GM12875 (cell line): ENCODE measurements at regions not wholly inside any gene's neighbourhood (a gene's known extent, or its start where the extent isn't known, plus 50 kb on each side); places are given as distances from the start of the nearest gene placed in this dataset.
"Not testable (repeated sequence)": the region's sequence is repeated elsewhere in the genome, so short reads cannot be mapped to it uniquely, and the experiment has no call there.

Source experiments
- H3K4me3 ChIP-seq: one replicate; pipeline ENCODE4 v1.5.1; 2011; ENCODE audit warnings: low read depth, low read length, control low read depth
- TF ChIP-seq, protein P1 (sequence below): IDR thresholded peaks from 2 replicates; pipeline ENCODE4 v1.5.1; 2011; ENCODE audit warnings: low read depth, mild to moderate bottlenecking, control low read depth, inconsistent platforms, low read length, moderate library complexity, borderline replicate concordance; ENCODE audit not compliant: insufficient read depth

- TF ChIP-seq, protein P1, sequence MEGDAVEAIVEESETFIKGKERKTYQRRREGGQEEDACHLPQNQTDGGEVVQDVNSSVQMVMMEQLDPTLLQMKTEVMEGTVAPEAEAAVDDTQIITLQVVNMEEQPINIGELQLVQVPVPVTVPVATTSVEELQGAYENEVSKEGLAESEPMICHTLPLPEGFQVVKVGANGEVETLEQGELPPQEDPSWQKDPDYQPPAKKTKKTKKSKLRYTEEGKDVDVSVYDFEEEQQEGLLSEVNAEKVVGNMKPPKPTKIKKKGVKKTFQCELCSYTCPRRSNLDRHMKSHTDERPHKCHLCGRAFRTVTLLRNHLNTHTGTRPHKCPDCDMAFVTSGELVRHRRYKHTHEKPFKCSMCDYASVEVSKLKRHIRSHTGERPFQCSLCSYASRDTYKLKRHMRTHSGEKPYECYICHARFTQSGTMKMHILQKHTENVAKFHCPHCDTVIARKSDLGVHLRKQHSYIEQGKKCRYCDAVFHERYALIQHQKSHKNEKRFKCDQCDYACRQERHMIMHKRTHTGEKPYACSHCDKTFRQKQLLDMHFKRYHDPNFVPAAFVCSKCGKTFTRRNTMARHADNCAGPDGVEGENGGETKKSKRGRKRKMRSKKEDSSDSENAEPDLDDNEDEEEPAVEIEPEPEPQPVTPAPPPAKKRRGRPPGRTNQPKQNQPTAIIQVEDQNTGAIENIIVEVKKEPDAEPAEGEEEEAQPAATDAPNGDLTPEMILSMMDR, result no peak
- no peak overlapping the region for H3K4me3 ChIP-seq
These were observed 84.5 kb downstream of the AASDHPPT start for GRCh38 chr11:106161775-106162634.

- no peak overlapping the region for H3K4me3 ChIP-seq
- TF ChIP-seq, protein P1, result no peak
These were observed 89.6 kb downstream of the AASDHPPT start for GRCh38 chr11:106167085-106167484.

DNA sequence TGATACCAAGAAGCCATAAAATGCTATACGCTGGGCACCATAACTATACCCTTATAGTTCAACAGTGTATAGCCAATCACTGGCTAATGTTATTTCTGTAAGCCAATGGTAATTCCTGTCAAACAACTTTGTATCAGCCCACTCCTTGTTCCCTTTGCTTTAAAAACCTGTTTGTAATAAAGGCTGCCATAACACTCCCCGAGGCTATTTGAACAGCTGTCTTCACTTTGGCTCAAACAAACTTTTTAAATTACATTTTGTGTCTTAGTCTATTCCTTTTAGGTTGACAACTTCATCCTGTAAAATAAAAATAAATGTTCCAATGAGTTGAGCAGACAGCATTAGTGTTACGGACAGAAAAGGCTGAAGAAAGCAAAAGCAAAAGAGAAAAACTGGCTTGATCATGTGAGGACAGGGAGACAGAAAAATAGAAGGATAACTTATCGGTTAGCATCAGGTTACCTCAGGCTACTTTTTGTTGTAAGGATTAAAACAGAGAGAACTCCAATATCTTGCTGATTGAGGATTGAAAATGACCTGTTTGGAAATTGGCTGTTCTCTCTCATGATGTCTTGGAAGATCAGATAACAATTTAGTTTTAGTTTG is 95.0 kb downstream of the AASDHPPT start:
- TF ChIP-seq, protein P1, result no peak
- H3K4me3 ChIP-seq, result no peak overlapping the region

DNA sequence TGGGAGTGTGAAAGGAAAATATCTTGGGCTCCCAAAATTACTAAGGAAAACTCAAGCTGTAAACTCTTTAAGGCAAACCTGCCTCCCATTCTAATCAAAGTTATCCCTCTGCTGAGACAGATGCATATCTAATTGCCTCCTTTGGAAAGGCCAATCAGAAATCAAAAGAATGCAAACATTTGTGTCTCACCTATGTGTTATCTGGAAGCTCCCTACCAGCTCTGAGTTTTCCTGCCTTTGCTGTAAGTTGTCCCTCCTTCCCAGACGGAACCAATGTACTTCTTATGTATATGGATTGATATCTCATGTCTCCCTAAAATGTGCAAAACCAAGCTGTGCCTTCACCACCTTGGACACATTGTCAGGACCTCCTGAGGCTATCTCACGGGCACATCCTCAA is 95.8 kb downstream of the AASDHPPT start:
- H3K4me3 ChIP-seq, result no peak overlapping the region
- TF ChIP-seq, protein P1, result no peak

DNA sequence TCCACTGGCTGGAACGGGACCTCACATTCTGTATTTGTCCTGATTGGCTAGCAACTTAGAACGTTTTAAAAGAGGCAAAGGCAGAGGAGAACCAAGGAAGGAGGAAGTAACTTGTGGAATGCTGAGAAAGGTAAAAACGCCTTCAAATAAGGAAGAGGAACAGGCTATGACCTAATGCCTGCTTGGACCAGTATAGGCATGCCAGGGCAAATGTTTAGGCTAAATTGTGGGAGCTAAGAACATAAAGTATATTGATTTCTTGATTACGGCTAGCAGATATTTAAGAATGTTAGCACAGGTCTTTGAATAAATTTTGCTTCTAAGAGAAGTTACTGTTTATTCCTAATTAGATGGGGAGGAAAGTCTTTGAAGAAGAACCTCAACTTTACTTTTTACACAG is 96.5 kb downstream of the AASDHPPT start:
- H3K4me3 ChIP-seq, result not testable (repeated sequence)

- TF ChIP-seq, protein P1, result no peak
- no peak overlapping the region for H3K4me3 ChIP-seq
These were observed 99.4 kb downstream of the AASDHPPT start for GRCh38 chr11:106176817-106177216.

DNA sequence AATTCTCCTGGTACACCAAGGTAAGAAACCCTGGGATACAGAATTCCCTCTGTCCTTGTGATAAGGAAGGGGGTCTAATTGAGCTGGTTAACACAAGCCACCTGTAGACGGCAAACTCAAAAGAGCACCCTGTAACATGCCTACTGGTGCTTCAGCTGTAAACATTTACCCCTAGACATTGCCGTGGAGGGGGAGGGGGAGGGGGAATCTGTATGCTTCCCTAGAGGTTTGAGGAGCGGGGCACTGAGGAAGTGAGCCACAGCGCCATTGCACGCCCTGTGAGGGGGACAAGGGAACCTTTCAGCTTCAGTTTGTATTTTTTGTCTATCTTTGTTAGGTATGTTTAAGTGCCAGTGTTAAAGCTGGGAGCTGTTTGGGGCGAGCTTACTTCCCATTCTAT is 99.8 kb downstream of the AASDHPPT start:
- no peak overlapping the region for H3K4me3 ChIP-seq
- TF ChIP-seq, protein P1, result no peak

- TF ChIP-seq, protein P1, result no peak
These were observed 100.9 kb downstream of the AASDHPPT start for GRCh38 chr11:106178361-106178760.

More at GRCh38 chr11:106178361-106178760, 100.9 kb downstream of the AASDHPPT start:
- H3K4me3 ChIP-seq, result no peak overlapping the region
